ENCODE measurements at regions not wholly inside any gene's neighbourhood (a gene's known extent, or its start where the extent isn't known, plus 50 kb on each side); places are given as distances from the start of the nearest gene placed in this dataset.
"Not testable (repeated sequence)": the region's sequence is repeated elsewhere in the genome, so short reads cannot be mapped to it uniquely, and the experiment has no call there.

- no peak for DNase-seq
- Histone ChIP-seq H3K4me3 (ENCODE audit: control insufficient read depth in 1 of 7, extremely low read depth in 1 of 7, insufficient read depth in 4 of 7, low read depth in 2 of 7, low read length in 6 of 7) (no peak overlapping the region), H3K4me1 (ENCODE audit: control extremely low read depth in 1 of 4, control insufficient read depth in 4 of 4, insufficient read depth in 4 of 4, low read length in 3 of 4) (peaks cover 0 to 8% (median 6%) of the 10 kb centered on the region in 4 experiments), H3K36me3 (ENCODE audit: control insufficient read depth in 4 of 4, insufficient read depth in 4 of 4, low read length in 3 of 4) (no peaks in the 10 kb centered on the region), H3K9me3 (ENCODE audit: control extremely low read depth in 1 of 5, control insufficient read depth in 4 of 5, insufficient read depth in 2 of 5, low read depth in 1 of 5, low read length in 4 of 5) (no peaks in the 10 kb centered on the region), H3K27ac (ENCODE audit: insufficient read depth in 1 of 2, low read depth in 1 of 2, low read length in 2 of 2, poor library complexity in 1 of 2, severe bottlenecking in 2 of 2) (no peak overlapping the region), H3K27me3 (replicated peaks in 2 of 5; ENCODE audit: control insufficient read depth in 4 of 5, insufficient read depth in 5 of 5, low read length in 4 of 5) (peaks cover 0 to 2% (median 0%) of the 10 kb centered on the region in 5 experiments)
- POLR2A ChIA-PET, result interaction anchor here (0.6 kb wide), 1 partner anchor 742 kb away, joined by 3 read pairs; no protein-coding TSS in a partner anchor
- WGBS (ENCODE audit: insufficient coverage), result 94% methylated on average over 8 of the region's 14 CpGs
- CTCF ChIA-PET, result no interaction called here
These were observed 301.1 kb upstream of the LYZL1 start for GRCh38 chr10:28987555-28988320.

GRCh38 chr10:28988980-28989379, 299.9 kb upstream of the LYZL1 start:
- peaks cover 0 to 7% (median 6%) of the 10 kb centered on the region in 4 experiments for H3K4me1 ChIP-seq (ENCODE audit: control extremely low read depth in 1 of 4, control insufficient read depth in 4 of 4, insufficient read depth in 4 of 4, low read length in 3 of 4)
- no peaks in the 10 kb centered on the region for H3K9me3 ChIP-seq (ENCODE audit: control extremely low read depth in 1 of 5, control insufficient read depth in 4 of 5, insufficient read depth in 2 of 5, low read depth in 1 of 5, low read length in 4 of 5)
- no peaks in the 10 kb centered on the region for H3K27me3 ChIP-seq (replicated peaks in 2 of 5; ENCODE audit: control insufficient read depth in 4 of 5, insufficient read depth in 5 of 5, low read length in 4 of 5)
- H3K4me3 ChIP-seq (ENCODE audit: control insufficient read depth in 1 of 7, extremely low read depth in 1 of 7, insufficient read depth in 4 of 7, low read depth in 2 of 7, low read length in 6 of 7), result no peak overlapping the region
- DNase-seq, result no peak
- CTCF ChIA-PET, result interaction anchor here (0.5 to 5.7 kb wide), 6 partner anchors 12 to 1245 kb away, joined by 3 to 62 read pairs (median 3); partner anchors contain the start of gene BAMBI
- POLR2A ChIA-PET, result no interaction called here
- no peak overlapping the region for H3K27ac ChIP-seq (ENCODE audit: insufficient read depth in 1 of 2, low read depth in 1 of 2, low read length in 2 of 2, poor library complexity in 1 of 2, severe bottlenecking in 2 of 2)
- WGBS (ENCODE audit: insufficient coverage), result 92% methylated on average over 2 of the region's 6 CpGs
- H3K36me3 ChIP-seq (ENCODE audit: control insufficient read depth in 4 of 4, insufficient read depth in 4 of 4, low read length in 3 of 4), result no peaks in the 10 kb centered on the region

GRCh38 chr10:28991333-28992270, 297.3 kb upstream of the LYZL1 start:
- Histone ChIP-seq H3K9me3 (ENCODE audit: control extremely low read depth in 1 of 5, control insufficient read depth in 4 of 5, insufficient read depth in 2 of 5, low read depth in 1 of 5, low read length in 4 of 5) (no peaks in the 10 kb centered on the region), H3K36me3 (ENCODE audit: control insufficient read depth in 4 of 4, insufficient read depth in 4 of 4, low read length in 3 of 4) (no peaks in the 10 kb centered on the region), H3K27ac (ENCODE audit: insufficient read depth in 1 of 2, low read depth in 1 of 2, low read length in 2 of 2, poor library complexity in 1 of 2, severe bottlenecking in 2 of 2) (no peak overlapping the region), H3K4me3 (ENCODE audit: control insufficient read depth in 1 of 7, extremely low read depth in 1 of 7, insufficient read depth in 4 of 7, low read depth in 2 of 7, low read length in 6 of 7) (no peak overlapping the region), H3K27me3 (replicated peaks in 2 of 5; ENCODE audit: control insufficient read depth in 4 of 5, insufficient read depth in 5 of 5, low read length in 4 of 5) (no peaks in the 10 kb centered on the region), H3K4me1 (ENCODE audit: control extremely low read depth in 1 of 4, control insufficient read depth in 4 of 4, insufficient read depth in 4 of 4, low read length in 3 of 4) (no peaks in the 10 kb centered on the region)
- DNase-seq, result peak; percentile 42 to 68 (median 61)
- CTCF ChIA-PET, result interaction anchor here (0.7 to 5.7 kb wide), 19 partner anchors 9 to 404 kb away, joined by 3 to 62 read pairs (median 4); no protein-coding TSS in a partner anchor
- 85% methylated on average over 5 of the region's 7 CpGs for WGBS (ENCODE audit: insufficient coverage)
- POLR2A ChIA-PET, result no interaction called here

GRCh38 chr10:28993056-28993455, 295.8 kb upstream of the LYZL1 start:
- H3K9me3 ChIP-seq (ENCODE audit: control extremely low read depth in 1 of 5, control insufficient read depth in 4 of 5, insufficient read depth in 2 of 5, low read depth in 1 of 5, low read length in 4 of 5), result no peaks in the 10 kb centered on the region
- POLR2A ChIA-PET, result no interaction called here
- DNase-seq, result no peak
- WGBS (ENCODE audit: insufficient coverage), result 78% methylated on average over 6 of the region's 8 CpGs
- H3K4me3 ChIP-seq (ENCODE audit: control insufficient read depth in 1 of 7, extremely low read depth in 1 of 7, insufficient read depth in 4 of 7, low read depth in 2 of 7, low read length in 6 of 7), result no peak overlapping the region
- H3K36me3 ChIP-seq (ENCODE audit: control insufficient read depth in 4 of 4, insufficient read depth in 4 of 4, low read length in 3 of 4), result no peaks in the 10 kb centered on the region
- CTCF ChIA-PET, result interaction anchor here (0.6 to 5.7 kb wide), 7 partner anchors 8 to 352 kb away, joined by 3 to 62 read pairs (median 4); no protein-coding TSS in a partner anchor
- H3K27ac ChIP-seq (ENCODE audit: insufficient read depth in 1 of 2, low read depth in 1 of 2, low read length in 2 of 2, poor library complexity in 1 of 2, severe bottlenecking in 2 of 2), result no peak overlapping the region
- no peaks in the 10 kb centered on the region for H3K4me1 ChIP-seq (ENCODE audit: control extremely low read depth in 1 of 4, control insufficient read depth in 4 of 4, insufficient read depth in 4 of 4, low read length in 3 of 4)
- peaks cover 0 to 3% (median 0%) of the 10 kb centered on the region in 5 experiments for H3K27me3 ChIP-seq (replicated peaks in 2 of 5; ENCODE audit: control insufficient read depth in 4 of 5, insufficient read depth in 5 of 5, low read length in 4 of 5)

GRCh38 chr10:28993861-28994260, 295.0 kb upstream of the LYZL1 start:
- Histone ChIP-seq H3K4me3 (ENCODE audit: control insufficient read depth in 1 of 7, extremely low read depth in 1 of 7, insufficient read depth in 4 of 7, low read depth in 2 of 7, low read length in 6 of 7) (no peak overlapping the region), H3K4me1 (ENCODE audit: control extremely low read depth in 1 of 4, control insufficient read depth in 4 of 4, insufficient read depth in 4 of 4, low read length in 3 of 4) (no peaks in the 10 kb centered on the region), H3K27ac (ENCODE audit: insufficient read depth in 1 of 2, low read depth in 1 of 2, low read length in 2 of 2, poor library complexity in 1 of 2, severe bottlenecking in 2 of 2) (no peak overlapping the region), H3K27me3 (replicated peaks in 2 of 5; ENCODE audit: control insufficient read depth in 4 of 5, insufficient read depth in 5 of 5, low read length in 4 of 5) (peaks cover 0 to 3% (median 0%) of the 10 kb centered on the region in 5 experiments), H3K9me3 (ENCODE audit: control extremely low read depth in 1 of 5, control insufficient read depth in 4 of 5, insufficient read depth in 2 of 5, low read depth in 1 of 5, low read length in 4 of 5) (no peaks in the 10 kb centered on the region), H3K36me3 (ENCODE audit: control insufficient read depth in 4 of 4, insufficient read depth in 4 of 4, low read length in 3 of 4) (no peaks in the 10 kb centered on the region)
- ChIA-PET POLR2A (no interaction called here), CTCF (interaction anchor here (1.1 to 5.7 kb wide), 4 partner anchors 125 to 366 kb away, joined by 3 to 62 read pairs (median 4); no protein-coding TSS in a partner anchor)
- no CpG with 5 or more reads among the region's 1 CpG for WGBS (ENCODE audit: insufficient coverage)
- no peak for DNase-seq

- H3K4me1 ChIP-seq (ENCODE audit: control extremely low read depth in 1 of 4, control insufficient read depth in 4 of 4, insufficient read depth in 4 of 4, low read length in 3 of 4); H3K4me3 ChIP-seq (ENCODE audit: control insufficient read depth in 1 of 7, extremely low read depth in 1 of 7, insufficient read depth in 4 of 7, low read depth in 2 of 7, low read length in 6 of 7); H3K27ac ChIP-seq (ENCODE audit: insufficient read depth in 1 of 2, low read depth in 1 of 2, low read length in 2 of 2, poor library complexity in 1 of 2, severe bottlenecking in 2 of 2); H3K36me3 ChIP-seq (ENCODE audit: control insufficient read depth in 4 of 4, insufficient read depth in 4 of 4, low read length in 3 of 4); DNase-seq; H3K27me3 ChIP-seq (replicated peaks in 2 of 5; ENCODE audit: control insufficient read depth in 4 of 5, insufficient read depth in 5 of 5, low read length in 4 of 5); H3K9me3 ChIP-seq (ENCODE audit: control extremely low read depth in 1 of 5, control insufficient read depth in 4 of 5, insufficient read depth in 2 of 5, low read depth in 1 of 5, low read length in 4 of 5); POLR2A ChIA-PET: not testable (repeated sequence)
- WGBS (ENCODE audit: insufficient coverage), result 100% methylated on average over 2 of the region's 5 CpGs
- CTCF ChIA-PET, result interaction anchor here (1.5 kb wide), 1 partner anchor 367 kb away, joined by 4 read pairs; no protein-coding TSS in a partner anchor
These were observed 294.1 kb upstream of the LYZL1 start for GRCh38 chr10:28994802-28995201.
